ENCODE measurements at regions not wholly inside any gene's neighbourhood (a gene's known extent, or its start where the extent isn't known, plus 50 kb on each side); places are given as distances from the start of the nearest gene placed in this dataset.
"Not testable (repeated sequence)": the region's sequence is repeated elsewhere in the genome, so short reads cannot be mapped to it uniquely, and the experiment has no call there.

DNA sequence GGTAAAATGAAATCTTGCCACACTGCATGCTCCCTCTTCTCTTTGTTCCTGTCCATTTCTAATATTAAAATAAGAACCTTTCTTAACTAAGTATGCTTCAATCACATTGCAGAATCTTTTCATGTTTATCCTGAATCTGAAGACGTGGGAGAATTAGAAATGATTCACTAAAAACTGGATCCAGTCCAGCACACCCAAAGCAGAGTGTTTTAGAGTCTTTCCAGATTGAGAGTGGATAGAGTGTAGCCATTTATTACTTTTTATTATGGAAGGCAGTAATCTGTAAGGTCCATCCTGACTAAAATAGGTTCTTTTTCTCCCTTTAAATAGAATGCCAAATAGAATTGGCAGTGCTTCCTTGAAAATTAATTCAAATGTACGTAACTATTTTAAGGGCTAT, 453.5 kb downstream of the TDRD3 start:
- peaks cover 13% of the 10 kb centered on the region for H3K9me3 Mint-ChIP-seq (ENCODE audit: low read depth)
- TF ChIP-seq, protein P1, sequence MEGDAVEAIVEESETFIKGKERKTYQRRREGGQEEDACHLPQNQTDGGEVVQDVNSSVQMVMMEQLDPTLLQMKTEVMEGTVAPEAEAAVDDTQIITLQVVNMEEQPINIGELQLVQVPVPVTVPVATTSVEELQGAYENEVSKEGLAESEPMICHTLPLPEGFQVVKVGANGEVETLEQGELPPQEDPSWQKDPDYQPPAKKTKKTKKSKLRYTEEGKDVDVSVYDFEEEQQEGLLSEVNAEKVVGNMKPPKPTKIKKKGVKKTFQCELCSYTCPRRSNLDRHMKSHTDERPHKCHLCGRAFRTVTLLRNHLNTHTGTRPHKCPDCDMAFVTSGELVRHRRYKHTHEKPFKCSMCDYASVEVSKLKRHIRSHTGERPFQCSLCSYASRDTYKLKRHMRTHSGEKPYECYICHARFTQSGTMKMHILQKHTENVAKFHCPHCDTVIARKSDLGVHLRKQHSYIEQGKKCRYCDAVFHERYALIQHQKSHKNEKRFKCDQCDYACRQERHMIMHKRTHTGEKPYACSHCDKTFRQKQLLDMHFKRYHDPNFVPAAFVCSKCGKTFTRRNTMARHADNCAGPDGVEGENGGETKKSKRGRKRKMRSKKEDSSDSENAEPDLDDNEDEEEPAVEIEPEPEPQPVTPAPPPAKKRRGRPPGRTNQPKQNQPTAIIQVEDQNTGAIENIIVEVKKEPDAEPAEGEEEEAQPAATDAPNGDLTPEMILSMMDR (IDR thresholded peaks at IDR 0.05; ENCODE audit: unreplicated experiment), result no peak
- H3K4me3 Mint-ChIP-seq (ENCODE audit: low read depth), result no peak overlapping the region
- no peaks in the 10 kb centered on the region for H3K27me3 Mint-ChIP-seq
- no peaks in the 10 kb centered on the region for H3K36me3 Mint-ChIP-seq (ENCODE audit: insufficient read depth)
- H3K27ac Mint-ChIP-seq, result no peak overlapping the region
- DNase-seq (ENCODE audit: low spot score, unreplicated experiment), result no peak
- no peaks in the 10 kb centered on the region for H3K4me1 Mint-ChIP-seq (ENCODE audit: low read depth)

DNA sequence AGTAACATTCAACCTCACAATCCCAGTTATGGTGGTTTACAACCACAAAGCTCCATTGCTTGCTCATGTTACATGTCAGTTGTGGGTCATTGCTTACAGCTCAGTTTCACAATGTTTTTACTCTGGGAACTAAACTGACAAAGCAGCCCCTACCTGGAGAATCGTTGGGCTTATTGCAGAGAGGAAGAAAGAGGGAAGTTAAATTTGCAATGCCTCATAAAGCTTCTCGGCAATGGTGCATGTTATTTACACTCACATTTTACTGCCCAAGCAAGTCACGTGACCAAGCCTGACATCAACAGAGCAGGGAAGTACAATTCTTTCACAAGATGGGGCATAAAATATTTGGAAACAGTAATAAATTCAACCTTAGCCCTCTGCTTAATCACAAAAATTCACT, 441.6 kb downstream of the TDRD3 start:
- TF ChIP-seq, protein P1 (IDR thresholded peaks at IDR 0.05; ENCODE audit: unreplicated experiment), result no peak
- Mint-ChIP-seq H3K27ac (no peak overlapping the region), H3K27me3 (no peaks in the 10 kb centered on the region), H3K36me3 (ENCODE audit: insufficient read depth) (no peaks in the 10 kb centered on the region), H3K4me3 (ENCODE audit: low read depth) (no peak overlapping the region), H3K4me1 (ENCODE audit: low read depth) (no peaks in the 10 kb centered on the region), H3K9me3 (ENCODE audit: low read depth) (no peaks in the 10 kb centered on the region)
- DNase-seq (ENCODE audit: low spot score, unreplicated experiment), result no peak

DNA sequence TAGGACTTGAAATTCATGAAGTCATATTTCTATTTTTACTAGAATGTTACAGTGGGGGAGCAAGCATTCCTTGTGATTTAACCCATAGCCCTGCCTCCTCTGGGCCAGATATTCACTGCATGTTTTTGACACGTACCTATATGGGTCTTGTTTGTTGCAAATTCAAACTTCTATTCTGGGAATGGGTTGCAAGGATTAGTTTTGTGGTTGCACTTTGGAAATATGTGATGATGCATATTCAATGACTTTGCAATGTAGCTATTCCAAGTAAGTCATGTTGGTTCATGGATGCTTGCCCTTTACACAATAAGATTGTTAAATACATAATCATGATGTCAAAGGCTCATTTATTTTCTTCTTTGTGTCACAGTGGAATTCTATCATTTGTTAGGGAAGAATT, 440.8 kb downstream of the TDRD3 start:
- peaks cover 3% of the 10 kb centered on the region for H3K9me3 Mint-ChIP-seq (ENCODE audit: low read depth)

DNA sequence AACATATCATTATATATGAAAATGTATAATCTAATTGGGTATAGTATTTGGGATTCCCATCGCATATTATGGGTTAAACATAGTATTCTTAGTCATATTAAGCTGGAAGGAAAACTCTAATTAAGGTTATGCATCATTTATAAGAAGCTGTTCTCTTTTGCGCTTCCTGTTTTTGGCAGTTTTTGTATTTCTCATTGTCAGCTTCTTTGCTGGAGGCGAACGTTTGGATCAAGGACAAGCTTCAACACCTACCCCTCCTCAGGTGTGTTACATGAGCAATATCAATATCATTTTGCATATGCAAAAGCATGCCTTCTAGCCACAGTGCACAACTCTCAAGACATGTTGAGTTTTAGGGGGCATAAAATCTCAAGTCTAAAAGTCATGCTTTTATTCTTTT, 439.8 kb downstream of the TDRD3 start:
- Mint-ChIP-seq H3K4me3 (ENCODE audit: low read depth) (no peak overlapping the region), H3K27ac (no peak overlapping the region), H3K27me3 (no peaks in the 10 kb centered on the region), H3K4me1 (ENCODE audit: low read depth) (no peaks in the 10 kb centered on the region), H3K9me3 (ENCODE audit: low read depth) (peaks cover 5% of the 10 kb centered on the region), H3K36me3 (ENCODE audit: insufficient read depth) (no peaks in the 10 kb centered on the region)
- no peak for DNase-seq (ENCODE audit: low spot score, unreplicated experiment)
- TF ChIP-seq, protein P1 (IDR thresholded peaks at IDR 0.05; ENCODE audit: unreplicated experiment), result no peak

More for the DNA sequence above, 440.8 kb downstream of the TDRD3 start:
- TF ChIP-seq, protein P1 (IDR thresholded peaks at IDR 0.05; ENCODE audit: unreplicated experiment), result no peak
- H3K27me3 Mint-ChIP-seq, result no peaks in the 10 kb centered on the region
- no peak overlapping the region for H3K4me3 Mint-ChIP-seq (ENCODE audit: low read depth)
- no peak for DNase-seq (ENCODE audit: low spot score, unreplicated experiment)
- no peaks in the 10 kb centered on the region for H3K36me3 Mint-ChIP-seq (ENCODE audit: insufficient read depth)
- no peaks in the 10 kb centered on the region for H3K4me1 Mint-ChIP-seq (ENCODE audit: low read depth)
- H3K27ac Mint-ChIP-seq, result no peak overlapping the region

DNA sequence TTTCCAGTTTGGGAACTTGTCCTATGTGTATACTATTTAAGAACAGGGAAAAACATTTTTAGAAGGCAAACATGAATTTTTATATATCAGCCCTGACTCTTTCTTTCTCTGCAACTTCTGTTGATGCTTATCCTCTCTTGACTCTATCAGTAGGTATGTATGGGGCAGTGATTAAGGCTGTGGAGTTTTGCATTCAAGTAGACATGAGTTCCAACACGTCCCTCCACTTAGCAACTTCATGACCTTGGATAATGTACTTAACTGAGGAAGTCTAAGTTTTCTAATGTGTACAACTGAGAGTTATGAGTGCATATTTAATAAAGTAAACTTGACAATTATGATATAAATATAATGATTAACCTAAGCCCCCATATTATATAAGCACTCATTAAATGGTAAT, 414.6 kb downstream of the TDRD3 start:
- H3K27ac Mint-ChIP-seq, result no peak overlapping the region
- no peaks in the 10 kb centered on the region for H3K4me1 Mint-ChIP-seq (ENCODE audit: low read depth)
- H3K9me3 Mint-ChIP-seq (ENCODE audit: low read depth), result peaks cover 4% of the 10 kb centered on the region
- no peaks in the 10 kb centered on the region for H3K27me3 Mint-ChIP-seq
- H3K4me3 Mint-ChIP-seq (ENCODE audit: low read depth), result no peak overlapping the region
- no peaks in the 10 kb centered on the region for H3K36me3 Mint-ChIP-seq (ENCODE audit: insufficient read depth)
- TF ChIP-seq, protein P1 (IDR thresholded peaks at IDR 0.05; ENCODE audit: unreplicated experiment), result no peak
- no peak for DNase-seq (ENCODE audit: low spot score, unreplicated experiment)

DNA sequence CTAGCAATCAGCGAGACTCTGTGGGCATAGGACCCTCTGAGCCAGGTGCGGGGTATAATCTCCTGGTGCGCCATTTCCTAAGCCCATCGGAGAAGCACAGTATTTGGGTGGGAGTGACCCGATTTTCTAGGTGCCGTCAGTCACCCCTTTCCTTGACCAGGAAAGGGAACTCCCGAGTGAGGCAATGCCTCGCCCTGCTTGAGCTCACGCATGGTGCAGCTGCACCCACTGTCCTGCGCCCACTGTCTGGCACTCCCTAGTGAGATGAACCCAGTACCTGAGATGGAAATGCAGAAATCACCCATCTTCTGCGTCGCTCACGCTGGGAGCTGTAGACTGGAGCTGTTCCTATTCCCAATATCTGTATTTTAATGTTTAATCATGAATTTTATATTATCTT, 408.6 kb downstream of the TDRD3 start:
- not testable (repeated sequence) for H3K36me3 Mint-ChIP-seq (ENCODE audit: insufficient read depth); H3K9me3 Mint-ChIP-seq (ENCODE audit: low read depth); DNase-seq (ENCODE audit: low spot score, unreplicated experiment); H3K27me3 Mint-ChIP-seq; H3K4me1 Mint-ChIP-seq (ENCODE audit: low read depth); H3K4me3 Mint-ChIP-seq (ENCODE audit: low read depth); H3K27ac Mint-ChIP-seq

Measured in progenitor cell of endocrine pancreas (in vitro differentiated cells).